Endothelial cell of umbilical vein (primary cell): ENCODE measurements at regions not wholly inside any gene's neighbourhood (a gene's known extent, or its start where the extent isn't known, plus 50 kb on each side); places are given as distances from the start of the nearest gene placed in this dataset.

Experiments
- BruUV-seq: library from RNA; stranded (reverse); fragments of 400-500 nt; replicated peaks from 2 replicates; lab custom pipeline; 2021; lab: Mats Ljungman, UMichigan
- CTCF ChIA-PET: fragments of 300-600, 350-600 bp; sonication (Branson Sonifier 250); formaldehyde crosslinking; loops from one replicate; lab custom pipeline; 2021; ENCODE audit warnings: antibody characterized with exemption, inconsistent platforms; lab: Charles Lee
- POLR2A ChIA-PET: fragments of 300-600, 350-600 bp; sonication (Branson Sonifier 250); formaldehyde crosslinking; loops from one replicate; lab custom pipeline; 2021; ENCODE audit warnings: antibody characterized with exemption, inconsistent platforms; lab: Charles Lee
- DNase-seq: peaks from one replicate; pipeline ENCODE4 v3.0.0-alpha.2; 2011; ENCODE audit warnings: low read depth, low spot score
- FAIRE-seq: peaks from 2 replicates; lab custom pipeline; 2011; peaks lifted over from hg19 to GRCh38; lab: Jason Lieb, UNC
- H2AFZ ChIP-seq: 2 replicates; pipeline ENCODE4 v1.6.0; 2012; ENCODE audit warnings: low read depth, low read length, control low read depth, inconsistent platforms
- H3K27ac ChIP-seq: 2 replicates; pipeline ENCODE4 v1.5.1; 2011; ENCODE audit warnings: low read depth, mild to moderate bottlenecking, control low read depth, low read length, moderate library complexity; ENCODE audit not compliant: insufficient read depth
- H3K27me3 ChIP-seq, 2 experiments: 2 replicates each; pipeline versions ENCODE4 v1.6.0 to v1.6.1; 2011; ENCODE audit warnings: low read length in 2 of 2, mixed read lengths in 1 of 2; ENCODE audit not compliant: control insufficient read depth in 2 of 2, insufficient read depth in 2 of 2
- H3K36me3 ChIP-seq, 2 experiments: 2 replicates in 1 of 2; 3 replicates in 1 of 2; pipeline ENCODE4 v1.5.1; 2011; ENCODE audit warnings: low read length in 2 of 2, mild to moderate bottlenecking in 1 of 2, moderate library complexity in 1 of 2; ENCODE audit not compliant: control insufficient read depth in 2 of 2, insufficient read depth in 2 of 2; ENCODE audit errors: extremely low read depth in 1 of 2
- H3K4me1 ChIP-seq: 3 replicates; pipeline ENCODE4 v1.5.1; 2011; ENCODE audit warnings: mild to moderate bottlenecking, low read length; ENCODE audit not compliant: control insufficient read depth, insufficient read depth; ENCODE audit errors: extremely low read depth
- H3K4me2 ChIP-seq: 2 replicates; pipeline ENCODE4 v1.6.1; 2011; ENCODE audit warnings: low read length, control low read depth, mixed read lengths; ENCODE audit not compliant: insufficient read depth
- H3K4me3 ChIP-seq, 3 experiments: fragments of 200-600 bp in 1 of 3; sonication (generic), shearing (Covaris generic) in 1 of 3; replicated peaks in 1 of 3; 2 replicates each; pipeline ENCODE4 v1.5.1; 2011 to 2016; ENCODE audit warnings: control low read depth in 3 of 3, low read length in 3 of 3, mild to moderate bottlenecking in 2 of 3, inconsistent platforms in 1 of 3, low read depth in 1 of 3, moderate library complexity in 1 of 3; ENCODE audit not compliant: insufficient read depth in 1 of 3
- H3K79me2 ChIP-seq: 2 replicates; pipeline ENCODE4 v1.6.0; 2012; ENCODE audit warnings: low read length, inconsistent platforms; ENCODE audit not compliant: control insufficient read depth, insufficient read depth
- H3K9ac ChIP-seq: replicated peaks from 2 replicates; pipeline ENCODE3; 2011; ENCODE audit warnings: low read length, control low read depth; ENCODE audit not compliant: insufficient read depth; ENCODE audit errors: extremely low read depth
- H3K9me1 ChIP-seq: replicated peaks from 3 replicates; pipeline ENCODE4 v1.6.0; 2011; ENCODE audit warnings: mild to moderate bottlenecking, low read length; ENCODE audit not compliant: control insufficient read depth, insufficient read depth; ENCODE audit errors: extremely low read depth
- H3K9me3 ChIP-seq: replicated peaks from 2 replicates; pipeline ENCODE4 v1.5.1; 2012; ENCODE audit warnings: low read length, inconsistent platforms; ENCODE audit not compliant: control insufficient read depth, insufficient read depth
- H4K20me1 ChIP-seq: replicated peaks from 2 replicates; pipeline ENCODE3; 2011; ENCODE audit warnings: mild to moderate bottlenecking, low read length; ENCODE audit not compliant: control insufficient read depth, insufficient read depth; ENCODE audit errors: extremely low read depth
- FOS ChIP-seq: IDR thresholded peaks from 2 replicates; pipeline ENCODE4 v1.6.1; 2011; ENCODE audit warnings: mild to moderate bottlenecking, low read length, moderate library complexity, borderline replicate concordance; ENCODE audit not compliant: insufficient read depth
- GATA2 ChIP-seq: IDR thresholded peaks from 2 replicates; pipeline ENCODE4 v1.7.0; 2011; ENCODE audit warnings: low read depth, mild to moderate bottlenecking, moderate library complexity, mixed read lengths, low read length; ENCODE audit not compliant: insufficient read length, insufficient read depth
- JUN ChIP-seq: IDR thresholded peaks from 2 replicates; pipeline ENCODE4 v1.6.1; 2011; ENCODE audit warnings: borderline replicate concordance, low read depth; ENCODE audit not compliant: insufficient read length, insufficient read depth
- dilution Hi-C: fragments of 300-500 bp; cut with MboI; formaldehyde crosslinking; loops from one replicate; pipeline ENCODE4 v1.15.0; 2019; ENCODE audit warnings: low sequenced_read_pairs; ENCODE audit not compliant: extremely low pct_ligation_motif_present
- intact Hi-C: fragments of 100-400 bp; cut with micrococcal nuclease; formaldehyde crosslinking; loops from one replicate; pipeline ENCODE4 v1.10.0; 2022
- TF ChIP-seq, protein P1 (sequence below): IDR thresholded peaks from 2 replicates; pipeline ENCODE4 v1.6.1; 2011; ENCODE audit not compliant: insufficient read depth, insufficient read length

DNA sequence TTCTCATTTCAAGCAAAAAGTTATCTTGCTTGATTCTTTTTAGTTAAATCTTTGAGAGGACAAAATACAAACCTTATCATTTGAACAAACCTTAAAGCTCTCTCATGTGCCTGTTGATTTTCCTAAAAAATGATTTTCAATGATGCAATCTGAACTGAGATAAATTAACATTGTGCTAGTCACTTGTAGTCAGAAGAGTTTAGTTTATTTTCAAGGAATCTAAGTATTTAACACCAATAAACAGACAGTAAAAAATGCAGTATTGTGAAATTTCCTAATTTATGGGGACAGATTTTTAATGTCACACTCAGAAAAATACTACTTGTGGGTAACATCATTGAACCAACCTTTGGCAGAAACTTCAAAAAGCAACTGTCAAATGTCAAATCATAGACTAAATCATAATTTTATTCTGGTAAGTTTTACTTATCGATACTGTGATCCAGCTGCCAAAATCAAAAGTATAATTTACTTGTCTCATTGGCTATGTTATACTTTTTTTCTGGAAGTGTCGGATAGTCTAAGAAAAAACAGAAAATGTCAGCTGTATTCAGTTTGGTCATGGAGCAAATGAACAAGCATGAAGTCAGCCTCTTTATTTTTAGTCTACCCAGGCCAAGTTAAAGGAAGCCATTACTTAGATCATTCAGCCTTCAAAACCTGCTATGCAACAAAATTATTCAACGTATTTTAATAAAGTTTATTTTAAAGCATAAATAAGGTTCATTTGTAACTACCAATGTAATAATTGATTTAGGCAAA lies 52.4 kb upstream of the FNDC3B start:
- DNase-seq, result no peak
- dilution Hi-C loops, result no loop called here
- Histone ChIP-seq H3K4me3 (no peak overlapping the region), H3K4me1 (no peaks in the 10 kb centered on the region), H2AFZ (no peak overlapping the region), H3K27ac (no peak overlapping the region), H3K27me3 (no peaks in the 10 kb centered on the region), H3K36me3 (no peaks in the 10 kb centered on the region), H3K4me2 (no peak overlapping the region), H3K79me2 (no peaks in the 10 kb centered on the region), H3K9ac (no peak overlapping the region), H4K20me1 (no peaks in the 10 kb centered on the region), H3K9me1 (no peaks in the 10 kb centered on the region), H3K9me3 (no peaks in the 10 kb centered on the region)
- ChIA-PET CTCF (no interaction called here), POLR2A (no interaction called here)
- TF ChIP-seq JUN (no peak), GATA2 (no peak), FOS (no peak)
- TF ChIP-seq, protein P1, sequence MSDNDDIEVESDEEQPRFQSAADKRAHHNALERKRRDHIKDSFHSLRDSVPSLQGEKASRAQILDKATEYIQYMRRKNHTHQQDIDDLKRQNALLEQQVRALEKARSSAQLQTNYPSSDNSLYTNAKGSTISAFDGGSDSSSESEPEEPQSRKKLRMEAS, result no peak
- FAIRE-seq, result peak; percentile 18
- intact Hi-C loops, result no loop called here
- BruUV-seq, result no TSS peak
